H1 (cell line): ENCODE measurements at regions not wholly inside any gene's neighbourhood (a gene's known extent, or its start where the extent isn't known, plus 50 kb on each side); places are given as distances from the start of the nearest gene placed in this dataset.

ENCODE experiments used
- BCL11A ChIP-seq, 2 experiments: IDR thresholded peaks; one replicate each; pipeline ENCODE4 v1.6.1; 2011; ENCODE audit warnings: low read depth in 2 of 2, low read length in 2 of 2, mild to moderate bottlenecking in 2 of 2
- CBX8 ChIP-seq: fragments of 300-800, 300-1000 bp; sonication (generic); IDR thresholded peaks from 2 replicates; pipeline ENCODE4 v1.7.1; 2016; ENCODE audit warnings: low read depth, low read length, borderline replicate concordance
- CTCF ChIP-seq, 3 experiments: IDR thresholded peaks; 1 replicate in 2 of 3; 2 replicates in 1 of 3; pipeline versions ENCODE4 v1.5.1 to v1.6.1; 2011; ENCODE audit warnings: low read length in 3 of 3, mild to moderate bottlenecking in 3 of 3, inconsistent platforms in 2 of 3, low read depth in 1 of 3, moderate library complexity in 1 of 3; ENCODE audit not compliant: insufficient read depth in 1 of 3; ENCODE audit errors: control extremely low read depth in 1 of 3
- EZH2 ChIP-seq: fragments of 200-600 bp; sonication (generic); IDR thresholded peaks from 2 replicates; pipeline ENCODE4 v1.7.1; 2012; ENCODE audit warnings: low read depth, mild to moderate bottlenecking, moderate library complexity, low read length, inconsistent platforms; ENCODE audit not compliant: severe bottlenecking
- GABPA ChIP-seq: IDR thresholded peaks from 2 replicates; pipeline ENCODE4 v1.6.1; 2011; ENCODE audit warnings: mild to moderate bottlenecking, low read length, moderate library complexity, borderline replicate concordance; ENCODE audit not compliant: insufficient read depth
- KDM1A ChIP-seq: fragments of 200-600, 300-600 bp; sonication (generic); IDR thresholded peaks from 2 replicates; pipeline ENCODE4 v1.7.1; 2016; ENCODE audit warnings: mild to moderate bottlenecking, low read length, borderline replicate concordance
- MAX ChIP-seq: IDR thresholded peaks from 2 replicates; pipeline ENCODE4 v1.6.1; 2012; ENCODE audit warnings: inconsistent platforms
- SP1 ChIP-seq: IDR thresholded peaks from 2 replicates; pipeline ENCODE4 v1.6.1; 2011; ENCODE audit warnings: low read depth, low read length
- TCF12 ChIP-seq: IDR thresholded peaks from 2 replicates; pipeline ENCODE4 v1.6.1; 2011; ENCODE audit warnings: low read depth, mild to moderate bottlenecking, low read length
- USF2 ChIP-seq: IDR thresholded peaks from 2 replicates; pipeline ENCODE4 v1.6.1; 2011; ENCODE audit warnings: low read length, improper control_type of control experiment
- ZNF274 ChIP-seq: IDR thresholded peaks from 2 replicates; pipeline ENCODE4 v1.7.0; 2012; ENCODE audit warnings: low read length, borderline replicate concordance; ENCODE audit errors: extremely low read depth

- TF ChIP-seq BCL11A (IDR thresholded peaks at IDR 0.05; ENCODE audit: low read depth in 2 of 2, low read length in 2 of 2) = no peak
- TF ChIP-seq GABPA = no peak
- TF ChIP-seq CBX8 = no peak
- no peak for TF ChIP-seq ZNF274
- TF ChIP-seq SP1 = no peak
- no peak for TF ChIP-seq CTCF (IDR thresholded peaks at IDR 0.05; ENCODE audit: control extremely low read depth in 1 of 3, insufficient read depth in 1 of 3, low read depth in 1 of 3, low read length in 3 of 3)
- TF ChIP-seq KDM1A = no peak
- TF ChIP-seq EZH2 = no peak
- no peak for TF ChIP-seq TCF12
- TF ChIP-seq USF2 = no peak
- TF ChIP-seq MAX = no peak
Observed at GRCh38 chr16:9235867-9236266, 144.4 kb downstream of the HAPSTR1 start.
